Right atrium auricular region (tissue), 2 donors: ENCODE measurements at regions not wholly inside any gene's neighbourhood (a gene's known extent, or its start where the extent isn't known, plus 50 kb on each side); places are given as distances from the start of the nearest gene placed in this dataset.
A peak's percentile ranks its signal among the peaks of the same experiment; 100 is the strongest.
"Not testable (repeated sequence)": the region's sequence is repeated elsewhere in the genome, so short reads cannot be mapped to it uniquely, and the experiment has no call there.

Experiments used
- DNase-seq: peaks from one replicate; pipeline ENCODE4 v3.0.0-alpha.2; 2019; ENCODE audit warnings: low spot score
- H3K27ac ChIP-seq, 2 donors: fragments of 200-600 bp; sonication (generic); 1 replicate in 1 of 2; 2 replicates in 1 of 2; pipeline ENCODE4 v1.5.1; 2016 to 2019
- H3K27me3 ChIP-seq, 2 donors: fragments of 200-600 bp; sonication (generic); one replicate each; pipeline versions ENCODE4 v1.5.1 to v1.6.0; 2017 to 2019
- H3K36me3 ChIP-seq: fragments of 200-600 bp; sonication (generic); one replicate; pipeline ENCODE4 v1.5.1; 2016
- H3K4me1 ChIP-seq, 2 donors: fragments of 200-600 bp; sonication (generic); one replicate each; pipeline versions ENCODE4 v1.5.1 to v1.6.0; 2017 to 2019
- H3K4me3 ChIP-seq, 2 donors: fragments of 200-600 bp; sonication (generic); 1 replicate in 1 of 2; 2 replicates in 1 of 2; pipeline ENCODE4 v1.5.1; 2017 to 2019; ENCODE audit warnings: mild to moderate bottlenecking in 1 of 2, moderate library complexity in 1 of 2
- H3K9me3 ChIP-seq, 2 donors: fragments of 200-600 bp; sonication (generic); one replicate each; pipeline ENCODE4 v1.5.1; 2019
- CTCF ChIP-seq, 2 donors: fragments of 200-600 bp; sonication (generic); IDR thresholded peaks; one replicate each; pipeline ENCODE4 v1.5.1; 2019; ENCODE audit warnings: antibody characterized with exemption in 2 of 2

GRCh38 chr6:21792177-21792576, 198.6 kb downstream of the SOX4 start:
- no peak overlapping the region for H3K27ac ChIP-seq
- no peaks in the 10 kb centered on the region for H3K36me3 ChIP-seq
- no peaks in the 10 kb centered on the region for H3K27me3 ChIP-seq
- H3K4me3 ChIP-seq, result no peak overlapping the region
- DNase-seq, result no peak
- TF ChIP-seq CTCF (IDR thresholded peaks at IDR 0.05), result no peak
- H3K9me3 ChIP-seq, result no peaks in the 10 kb centered on the region
- H3K4me1 ChIP-seq, result no peaks in the 10 kb centered on the region

- DNase-seq, H3K27ac ChIP-seq, H3K9me3 ChIP-seq, H3K27me3 ChIP-seq, H3K36me3 ChIP-seq, H3K4me3 ChIP-seq, H3K4me1 ChIP-seq: not testable (repeated sequence)
These were observed 203.4 kb downstream of the SOX4 start for GRCh38 chr6:21796979-21797378.

GRCh38 chr6:21798468-21798867, 204.9 kb downstream of the SOX4 start:
- no peak for DNase-seq
- Histone ChIP-seq H3K4me1 (no peaks in the 10 kb centered on the region), H3K36me3 (no peaks in the 10 kb centered on the region), H3K27ac (no peak overlapping the region), H3K9me3 (no peaks in the 10 kb centered on the region), H3K4me3 (no peak overlapping the region), H3K27me3 (no peaks in the 10 kb centered on the region)
- no peak for TF ChIP-seq CTCF (IDR thresholded peaks at IDR 0.05)

- Histone ChIP-seq H3K27me3 (no peaks in the 10 kb centered on the region), H3K4me3 (no peak overlapping the region), H3K27ac (no peak overlapping the region), H3K36me3 (no peaks in the 10 kb centered on the region), H3K4me1 (no peaks in the 10 kb centered on the region), H3K9me3 (no peaks in the 10 kb centered on the region)
- DNase-seq, result no peak
- no peak for TF ChIP-seq CTCF (IDR thresholded peaks at IDR 0.05)
These were observed 206.8 kb downstream of the SOX4 start for GRCh38 chr6:21800330-21800729.

- no peaks in the 10 kb centered on the region for H3K27me3 ChIP-seq
- no peak for DNase-seq
- H3K36me3 ChIP-seq, result no peaks in the 10 kb centered on the region
- no peak overlapping the region for H3K4me3 ChIP-seq
- TF ChIP-seq CTCF (IDR thresholded peaks at IDR 0.05), result no peak
- no peaks in the 10 kb centered on the region for H3K4me1 ChIP-seq
- H3K27ac ChIP-seq, result no peak overlapping the region
- no peaks in the 10 kb centered on the region for H3K9me3 ChIP-seq
These were observed 207.4 kb downstream of the SOX4 start for GRCh38 chr6:21800948-21801438.

- Histone ChIP-seq H3K4me3 (no peak overlapping the region), H3K36me3 (no peaks in the 10 kb centered on the region), H3K27me3 (no peaks in the 10 kb centered on the region), H3K4me1 (no peaks in the 10 kb centered on the region), H3K27ac (peak overlapping the region in 1 of 2 donors; percentile 12), H3K9me3 (no peaks in the 10 kb centered on the region)
- no peak for TF ChIP-seq CTCF (IDR thresholded peaks at IDR 0.05)
- DNase-seq, result no peak
These were observed 208.1 kb downstream of the SOX4 start for GRCh38 chr6:21801446-21802174.
